ENCODE measurements at regions not wholly inside any gene's neighbourhood (a gene's known extent, or its start where the extent isn't known, plus 50 kb on each side); places are given as distances from the start of the nearest gene placed in this dataset.

DNA sequence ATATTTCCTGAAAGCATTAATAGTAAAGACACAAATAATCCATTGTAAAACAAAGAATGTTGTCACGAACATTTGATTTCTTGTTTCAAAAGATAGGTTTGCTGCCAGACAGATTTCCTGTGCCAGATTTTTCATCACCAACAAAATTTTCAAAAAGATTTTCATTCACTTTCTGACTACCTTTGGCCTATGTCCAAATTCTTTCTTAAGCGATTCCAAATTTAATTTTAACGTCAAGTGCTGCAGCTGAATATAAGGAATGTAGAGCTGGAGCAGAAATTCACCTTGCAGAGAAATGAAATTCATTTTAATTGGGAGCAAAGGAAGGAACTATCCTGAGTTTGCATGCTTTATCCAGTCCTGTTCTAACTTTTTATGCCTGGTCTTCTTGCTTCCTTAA, 277.4 kb downstream of the CCER1 start:
- 77% methylated on average over 3 of the region's 3 CpGs for WGBS (ENCODE audit: insufficient coverage, insufficient replicate concordance, low lambda C conversion rate, missing lambda C conversion rate)
- intact Hi-C loops (cut with micrococcal nuclease; ENCODE audit: unreplicated experiment) = no loop called here
- Histone ChIP-seq H3K9ac (ENCODE audit: control insufficient read depth, insufficient read depth, low read length) (no peak overlapping the region), H3K9me3 (replicated peaks; ENCODE audit: control insufficient read depth, insufficient read depth, low read length) (no peaks in the 10 kb centered on the region), H2AFZ (ENCODE audit: control insufficient read depth, low read depth, low read length) (no peak overlapping the region), H3K4me2 (ENCODE audit: control insufficient read depth, insufficient read depth) (no peak overlapping the region), H3K4me3 (no peak overlapping the region), H3K4me1 (ENCODE audit: control insufficient read depth, insufficient read depth, low read length) (no peaks in the 10 kb centered on the region), H3K27ac (ENCODE audit: control insufficient read depth, insufficient read depth) (no peak overlapping the region), H3K27me3 (replicated peaks in 1 of 2; ENCODE audit: control insufficient read depth in 2 of 2, insufficient read depth in 2 of 2, low read length in 1 of 2) (no peaks in the 10 kb centered on the region), H4K20me1 (ENCODE audit: control insufficient read depth, insufficient read depth) (no peaks in the 10 kb centered on the region), H3K79me2 (ENCODE audit: control insufficient read depth, insufficient read depth, low read length) (no peaks in the 10 kb centered on the region), H3K36me3 (ENCODE audit: control insufficient read depth in 2 of 2, insufficient read depth in 2 of 2, low read length in 1 of 2) (no peaks in the 10 kb centered on the region)
- no peak for FAIRE-seq
- ChIA-PET SMC1A (ENCODE audit: uncharacterized antibody, unreplicated experiment) (no interaction called here), RAD21 (ENCODE audit: unreplicated experiment) (no interaction called here), CTCF (no interaction called here), POLR2A (no interaction called here)
- TF ChIP-seq LARP7 (IDR thresholded peaks at IDR 0.05) (no peak), KAT2A (conservative IDR thresholded peaks at IDR 0.05; ENCODE audit: control insufficient read depth, low read depth, low read length) (no peak), TAF1 (IDR thresholded peaks at IDR 0.05; ENCODE audit: borderline replicate concordance, low read depth, low read length) (no peak), ZBTB40 (IDR thresholded peaks at IDR 0.05; ENCODE audit: borderline replicate concordance) (no peak), TCF7 (IDR thresholded peaks at IDR 0.05; ENCODE audit: borderline replicate concordance) (no peak), RAD21 (IDR thresholded peaks at IDR 0.05; ENCODE audit: insufficient read depth, low read depth, low read length) (no peak), PAX8 (IDR thresholded peaks at IDR 0.05) (no peak), SP1 (IDR thresholded peaks at IDR 0.05; ENCODE audit: low read depth, low read length) (no peak), FOS (IDR thresholded peaks at IDR 0.05; ENCODE audit: borderline replicate concordance, extremely low read depth, insufficient read length) (no peak)
- DNase-seq (ENCODE audit: low read depth, low spot score) = no peak
- in situ Hi-C loops (cut with MboI) = no loop called here
- BruUV-seq (replicated peaks) = no TSS peak
- ATAC-seq = no peak

All from GM12878 (cell line).